ENCODE measurements at regions not wholly inside any gene's neighbourhood (a gene's known extent, or its start where the extent isn't known, plus 50 kb on each side); places are given as distances from the start of the nearest gene placed in this dataset.

GRCh38 chr16:55048745-55049144 is 118.1 kb downstream of the IRX5 start:
- Histone ChIP-seq H3K4me1 (ENCODE audit: low read depth) (no peaks in the 10 kb centered on the region), H3K36me3 (no peaks in the 10 kb centered on the region), H3K4me3 (no peak overlapping the region), H3K9me3 (ENCODE audit: low read depth) (no peaks in the 10 kb centered on the region), H3K27ac (no peak overlapping the region), H3K27me3 (no peaks in the 10 kb centered on the region)
- TF ChIP-seq CTCF (IDR thresholded peaks at IDR 0.05; ENCODE audit: low read depth, low read length): no peak
- DNase-seq (ENCODE audit: low read depth in 1 of 2, low spot score in 1 of 2): peak in 1 of 2 donors; percentile 17

- H3K27ac ChIP-seq: no peak overlapping the region
- DNase-seq (ENCODE audit: low read depth in 1 of 2, low spot score in 1 of 2): no peak
- peaks cover 15% of the 10 kb centered on the region for H3K27me3 ChIP-seq
- no peaks in the 10 kb centered on the region for H3K9me3 ChIP-seq (ENCODE audit: low read depth)
- H3K4me3 ChIP-seq: no peak overlapping the region
- no peaks in the 10 kb centered on the region for H3K36me3 ChIP-seq
- no peak for TF ChIP-seq CTCF (IDR thresholded peaks at IDR 0.05; ENCODE audit: low read depth, low read length)
- no peaks in the 10 kb centered on the region for H3K4me1 ChIP-seq (ENCODE audit: low read depth)
Measured at GRCh38 chr16:55051571-55052347, 121.1 kb downstream of the IRX5 start.

- H3K4me1 ChIP-seq (ENCODE audit: low read depth): no peaks in the 10 kb centered on the region
- TF ChIP-seq CTCF (IDR thresholded peaks at IDR 0.05; ENCODE audit: low read depth, low read length): no peak
- DNase-seq (ENCODE audit: low read depth in 1 of 2, low spot score in 1 of 2): no peak
Measured at GRCh38 chr16:55052348-55052734, 121.7 kb downstream of the IRX5 start.

GRCh38 chr16:55052741-55053415 is 122.2 kb downstream of the IRX5 start:
- H3K9me3 ChIP-seq (ENCODE audit: low read depth): no peaks in the 10 kb centered on the region
- no peak overlapping the region for H3K4me3 ChIP-seq
- H3K27me3 ChIP-seq: peaks cover 27% of the 10 kb centered on the region
- no peak for TF ChIP-seq CTCF (IDR thresholded peaks at IDR 0.05; ENCODE audit: low read depth, low read length)
- no peaks in the 10 kb centered on the region for H3K4me1 ChIP-seq (ENCODE audit: low read depth)
- no peak overlapping the region for H3K27ac ChIP-seq
- peak in 1 of 2 donors; percentile 2 for DNase-seq (ENCODE audit: low read depth in 1 of 2, low spot score in 1 of 2)
- H3K36me3 ChIP-seq: no peaks in the 10 kb centered on the region

More at GRCh38 chr16:55052348-55052734, 121.7 kb downstream of the IRX5 start:
- H3K36me3 ChIP-seq: no peaks in the 10 kb centered on the region
- H3K27ac ChIP-seq: no peak overlapping the region
- no peak overlapping the region for H3K4me3 ChIP-seq
- no peaks in the 10 kb centered on the region for H3K9me3 ChIP-seq (ENCODE audit: low read depth)
- peaks cover 21% of the 10 kb centered on the region for H3K27me3 ChIP-seq

GRCh38 chr16:55055262-55055661 is 124.6 kb downstream of the IRX5 start:
- no peak for DNase-seq (ENCODE audit: low read depth in 1 of 2, low spot score in 1 of 2)
- no peak overlapping the region for H3K27ac ChIP-seq

More at GRCh38 chr16:55055262-55055661, 124.6 kb downstream of the IRX5 start:
- H3K9me3 ChIP-seq (ENCODE audit: low read depth): no peaks in the 10 kb centered on the region
- no peaks in the 10 kb centered on the region for H3K36me3 ChIP-seq
- H3K4me1 ChIP-seq (ENCODE audit: low read depth): no peaks in the 10 kb centered on the region
- H3K4me3 ChIP-seq: no peak overlapping the region
- no peak for TF ChIP-seq CTCF (IDR thresholded peaks at IDR 0.05; ENCODE audit: low read depth, low read length)
- peaks cover 40% of the 10 kb centered on the region for H3K27me3 ChIP-seq

Data from cardiac muscle cell (in vitro differentiated cells and primary cell).